ENCODE measurements at regions not wholly inside any gene's neighbourhood (a gene's known extent, or its start where the extent isn't known, plus 50 kb on each side); places are given as distances from the start of the nearest gene placed in this dataset.
A peak's percentile ranks its signal among the peaks of the same experiment; 100 is the strongest.

DNA sequence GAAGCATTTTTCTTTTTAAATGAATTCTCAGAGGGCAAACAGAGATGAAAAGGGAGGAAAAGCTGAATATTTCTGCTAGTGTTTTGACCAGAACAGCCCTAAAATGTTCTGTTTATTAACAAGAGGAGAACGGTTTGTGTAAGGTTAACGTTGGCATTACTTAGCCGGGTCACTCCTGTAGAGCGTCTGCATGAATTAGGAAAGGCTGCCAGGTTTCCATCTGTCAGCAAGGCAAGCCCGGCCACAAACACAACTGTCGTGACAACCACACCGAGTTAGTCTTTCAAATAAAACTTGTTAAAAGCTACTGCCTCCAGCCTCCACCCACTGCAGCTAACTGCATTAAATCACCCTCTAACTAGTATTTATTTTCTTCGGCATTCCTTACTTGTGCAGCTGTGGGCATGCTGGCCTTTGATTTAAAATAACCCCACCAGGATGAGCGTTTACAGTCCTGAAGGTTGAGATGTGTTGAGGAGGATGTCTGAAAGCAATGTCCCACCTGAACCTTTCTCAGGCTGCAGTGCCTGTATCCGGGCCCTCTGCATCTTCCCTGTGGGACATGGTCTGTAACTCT is 527.9 kb downstream of the FGF9 start:
- H3K18ac ChIP-seq (ENCODE audit: low read depth, low read length): no peak overlapping the region; the same call in 1 of the 2 replicates
- no peak overlapping the region; a peak in 1 of 4 replicates for H4K8ac ChIP-seq (ENCODE audit: low read depth in 2 of 2, low read length in 2 of 2)
- H3K9ac ChIP-seq (ENCODE audit: low read depth, low read length): no peak overlapping the region
- H2BK5ac ChIP-seq (ENCODE audit: low read depth, low read length, poor library complexity, severe bottlenecking): no peak overlapping the region
- no peak overlapping the region; the same call in 1 of the 2 replicates for H4K5ac ChIP-seq (ENCODE audit: low read depth, low read length)
- no peak overlapping the region for H2BK20ac ChIP-seq (ENCODE audit: low read depth, low read length)
- no peak overlapping the region for H2BK15ac ChIP-seq (ENCODE audit: low read depth, low read length)
- CTCF ChIA-PET: no interaction called here
- in situ Hi-C loops (cut with MboI; ENCODE audit: low sequenced_read_pairs) (no loop called here), dilution Hi-C loops (cut with HindIII; ENCODE audit: low sequenced_read_pairs, unreplicated experiment) (no loop called here), intact Hi-C loops (cut with micrococcal nuclease) (loop anchor here (10.0 kb wide), 1 partner anchor 524 kb away; the partner anchor contains the start of gene FGF9)
- peak overlapping the region; percentile 48; the same call in 1 of the 2 replicates for H3K4me2 ChIP-seq (ENCODE audit: low read depth, low read length)
- no peak overlapping the region for H4K91ac ChIP-seq (ENCODE audit: insufficient read depth, low read depth, low read length)
- H3K9me3 ChIP-seq (ENCODE audit: control insufficient read depth, insufficient read depth, low read length): 0 out of 2 replicates have a peak, but pooled peaks cover 2% of the 10 kb centered on the region
- no peak overlapping the region for H2AK9ac ChIP-seq (replicated peaks; ENCODE audit: low read depth, low read length, poor library complexity)
- H2AK5ac ChIP-seq (ENCODE audit: low read depth, low read length): no peak overlapping the region
- no peaks in the 10 kb centered on the region for H3K9me1 ChIP-seq (ENCODE audit: insufficient read depth, low read length)
- peaks cover 8% of the 10 kb centered on the region; the same call in 1 of the 2 replicates for H3K4me1 ChIP-seq (ENCODE audit: control insufficient read depth, insufficient read depth, low read length)
- POLR2A ChIA-PET (ENCODE audit: unreplicated experiment): no interaction called here
- H4K20me1 ChIP-seq (ENCODE audit: insufficient read depth, low read length): no peaks in the 10 kb centered on the region
- no peak overlapping the region for H3K14ac ChIP-seq (replicated peaks; ENCODE audit: low read depth, low read length)
- peak overlapping the region; percentile 57 for H2BK120ac ChIP-seq (ENCODE audit: low read depth, low read length)
- no peaks in the 10 kb centered on the region for H3K36me3 ChIP-seq (ENCODE audit: control insufficient read depth, insufficient read depth, low read length)
- WGBS, 2 experiments (ENCODE audit: extremely low coverage in 2 of 2, insufficient read length in 1 of 2): 0% methylated on average over 1 of the region's 10 CpGs; no CpG with 5 or more reads in 1 of the 2 experiments
- H3K79me1 ChIP-seq (ENCODE audit: low read depth in 1 of 2, low read length in 2 of 2): no peaks in the 10 kb centered on the region
- H2AFZ ChIP-seq (replicated peaks; ENCODE audit: low read length, poor library complexity): no peak overlapping the region
- TF ChIP-seq NFE2L2 (IDR thresholded peaks at IDR 0.05; ENCODE audit: low read depth, low read length) (no peak), ELK1 (IDR thresholded peaks at IDR 0.05; ENCODE audit: borderline replicate concordance, low read depth, low read length) (no peak), FOS (IDR thresholded peaks at IDR 0.05; ENCODE audit: low read depth, low read length) (no peak), POLR2A (IDR thresholded peaks at IDR 0.05; ENCODE audit: low read depth, low read length) (no peak), MAZ (IDR thresholded peaks at IDR 0.05; ENCODE audit: borderline replicate concordance, low read depth, low read length) (no peak), CHD1 (IDR thresholded peaks at IDR 0.05; ENCODE audit: low read depth, low read length) (no peak), MAFK (IDR thresholded peaks at IDR 0.05; ENCODE audit: low read depth, low read length) (no peak), BHLHE40 (IDR thresholded peaks at IDR 0.05; ENCODE audit: low read depth, low read length) (no peak), RCOR1 (IDR thresholded peaks at IDR 0.05; ENCODE audit: insufficient replicate concordance, low read length) (no peak), SMC3 (IDR thresholded peaks at IDR 0.05; ENCODE audit: low read depth, low read length) (no peak), RAD21 (IDR thresholded peaks at IDR 0.05; ENCODE audit: low read length) (no peak), MXI1 (IDR thresholded peaks at IDR 0.05; ENCODE audit: borderline replicate concordance, low read depth, low read length) (no peak), RFX5 (IDR thresholded peaks at IDR 0.05; ENCODE audit: low read depth, low read length) (no peak), CEBPB (IDR thresholded peaks at IDR 0.05; ENCODE audit: low read depth, low read length) (no peak)
- TF ChIP-seq, protein P1, sequence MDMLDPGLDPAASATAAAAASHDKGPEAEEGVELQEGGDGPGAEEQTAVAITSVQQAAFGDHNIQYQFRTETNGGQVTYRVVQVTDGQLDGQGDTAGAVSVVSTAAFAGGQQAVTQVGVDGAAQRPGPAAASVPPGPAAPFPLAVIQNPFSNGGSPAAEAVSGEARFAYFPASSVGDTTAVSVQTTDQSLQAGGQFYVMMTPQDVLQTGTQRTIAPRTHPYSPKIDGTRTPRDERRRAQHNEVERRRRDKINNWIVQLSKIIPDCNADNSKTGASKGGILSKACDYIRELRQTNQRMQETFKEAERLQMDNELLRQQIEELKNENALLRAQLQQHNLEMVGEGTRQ (IDR thresholded peaks at IDR 0.05; ENCODE audit: low read depth, low read length): no peak
- TF ChIP-seq, protein P2, sequence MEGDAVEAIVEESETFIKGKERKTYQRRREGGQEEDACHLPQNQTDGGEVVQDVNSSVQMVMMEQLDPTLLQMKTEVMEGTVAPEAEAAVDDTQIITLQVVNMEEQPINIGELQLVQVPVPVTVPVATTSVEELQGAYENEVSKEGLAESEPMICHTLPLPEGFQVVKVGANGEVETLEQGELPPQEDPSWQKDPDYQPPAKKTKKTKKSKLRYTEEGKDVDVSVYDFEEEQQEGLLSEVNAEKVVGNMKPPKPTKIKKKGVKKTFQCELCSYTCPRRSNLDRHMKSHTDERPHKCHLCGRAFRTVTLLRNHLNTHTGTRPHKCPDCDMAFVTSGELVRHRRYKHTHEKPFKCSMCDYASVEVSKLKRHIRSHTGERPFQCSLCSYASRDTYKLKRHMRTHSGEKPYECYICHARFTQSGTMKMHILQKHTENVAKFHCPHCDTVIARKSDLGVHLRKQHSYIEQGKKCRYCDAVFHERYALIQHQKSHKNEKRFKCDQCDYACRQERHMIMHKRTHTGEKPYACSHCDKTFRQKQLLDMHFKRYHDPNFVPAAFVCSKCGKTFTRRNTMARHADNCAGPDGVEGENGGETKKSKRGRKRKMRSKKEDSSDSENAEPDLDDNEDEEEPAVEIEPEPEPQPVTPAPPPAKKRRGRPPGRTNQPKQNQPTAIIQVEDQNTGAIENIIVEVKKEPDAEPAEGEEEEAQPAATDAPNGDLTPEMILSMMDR (conservative IDR thresholded peaks at IDR 0.05; ENCODE audit: low read depth, low read length): no peak
- H3K27ac ChIP-seq (ENCODE audit: insufficient read depth, low read length): no peak overlapping the region; the same call in 1 of the 2 replicates
- DNase-seq (no peak), ATAC-seq (ENCODE audit: low read depth) (peak; percentile 72)
- H3K27me3 ChIP-seq (ENCODE audit: control insufficient read depth, insufficient read depth, low read length): peaks cover 2% of the 10 kb centered on the region; the same call in 1 of the 2 replicates
- H3K23ac ChIP-seq (ENCODE audit: low read depth, low read length): no peak overlapping the region
- H3K4ac ChIP-seq (ENCODE audit: low read depth, low read length): no peak overlapping the region
- no TSS peak for BruUV-seq (replicated peaks)
- H3K56ac ChIP-seq (ENCODE audit: extremely low read depth, insufficient read depth, low read length): no peak overlapping the region; the same call in 1 of the 2 replicates
- no peak overlapping the region for H3K4me3 ChIP-seq (ENCODE audit: insufficient read depth, low read depth, low read length)
